HepG2 (cell line): ENCODE measurements at regions not wholly inside any gene's neighbourhood (a gene's known extent, or its start where the extent isn't known, plus 50 kb on each side); places are given as distances from the start of the nearest gene placed in this dataset.

ENCODE experiments used
- ATAC-seq: fragments of 200-7000 bp; cut with Tn5 transposase; 3 replicates; pipeline ENCODE4 v1.9.1; 2020; ENCODE audit warnings: mild to moderate bottlenecking, moderate library complexity
- BruUV-seq: library from RNA; stranded (reverse); fragments of 400-500 nt; replicated peaks from 2 replicates; lab custom pipeline; 2021; lab: Mats Ljungman, UMichigan
- CTCF ChIA-PET: fragments of 300-600 bp; formaldehyde crosslinking; extraction: SDS; loops from one replicate; lab custom pipeline; 2021; ENCODE audit warnings: low total read pairs, inconsistent platforms, low intra/inter-chr PET ratio; lab: Yijun Ruan, JAX
- POLR2A ChIA-PET: fragments of 350-600 bp; sonication (Branson Sonifier 250); formaldehyde crosslinking; loops from one replicate; lab custom pipeline; 2020; ENCODE audit warnings: antibody characterized with exemption, inconsistent platforms; lab: Yijun Ruan, JAX
- DNase-seq: peaks from one replicate; pipeline ENCODE4 v3.0.0-alpha.2; 2015; ENCODE audit warnings: low spot score
- FAIRE-seq: peaks from 3 replicates; lab custom pipeline; 2011; peaks lifted over from hg19 to GRCh38; lab: Jason Lieb, UNC
- H2AFZ ChIP-seq: one replicate; pipeline ENCODE4 v1.6.1; 2011; ENCODE audit warnings: low read length, inconsistent platforms
- H3K27ac ChIP-seq: fragments of 300-600 bp; 3 replicates; pipeline ENCODE4 v1.8.0; 2011; ENCODE audit warnings: mixed run types, mild to moderate bottlenecking, mixed read lengths, low read length, inconsistent platforms; ENCODE audit not compliant: insufficient read depth; ENCODE audit errors: extremely low read length
- H3K27me3 ChIP-seq, 2 experiments: fragments of 200-600 bp in 1 of 2; 2 replicates in 1 of 2; 3 replicates in 1 of 2; pipeline versions ENCODE4 v1.6.0 to v1.8.0; 2011; ENCODE audit warnings: low read length in 2 of 2, mild to moderate bottlenecking in 2 of 2, moderate library complexity in 2 of 2, inconsistent platforms in 1 of 2; ENCODE audit not compliant: insufficient read depth in 2 of 2, control insufficient read depth in 1 of 2
- H3K36me3 ChIP-seq, 2 experiments: fragments of 200-600 bp in 1 of 2; replicated peaks in 1 of 2; 2 replicates in 1 of 2; 3 replicates in 1 of 2; pipeline versions ENCODE4 v1.5.1 to v1.8.0; 2011; ENCODE audit warnings: low read length in 2 of 2, inconsistent platforms in 1 of 2; ENCODE audit not compliant: insufficient read depth in 2 of 2, control insufficient read depth in 1 of 2
- H3K4me1 ChIP-seq: 2 replicates; pipeline ENCODE4 v1.5.1; 2012; ENCODE audit warnings: low read length, inconsistent platforms; ENCODE audit not compliant: insufficient read depth
- H3K4me2 ChIP-seq: 2 replicates; pipeline ENCODE4 v1.6.0; 2011; ENCODE audit warnings: low read depth, low read length, inconsistent platforms
- H3K4me3 ChIP-seq, 3 experiments: fragments of 200-600 bp in 1 of 3; sonication (generic), shearing (Covaris generic) in 1 of 3; replicated peaks in 1 of 3; 2 replicates each; pipeline ENCODE4 v1.5.1; 2011 to 2016; ENCODE audit warnings: low read length in 3 of 3, inconsistent platforms in 2 of 3, low read depth in 2 of 3, mild to moderate bottlenecking in 2 of 3, control low read depth in 1 of 3, mixed read lengths in 1 of 3; ENCODE audit not compliant: insufficient read depth in 1 of 3
- H3K79me2 ChIP-seq: one replicate; pipeline ENCODE4 v1.6.1; 2011; ENCODE audit warnings: low read length, inconsistent platforms; ENCODE audit not compliant: insufficient read depth
- H3K9ac ChIP-seq: 2 replicates; pipeline ENCODE4 v1.6.0; 2011; ENCODE audit warnings: mild to moderate bottlenecking, low read depth, low read length, inconsistent platforms; ENCODE audit not compliant: insufficient read depth
- H3K9me3 ChIP-seq: 2 replicates; pipeline ENCODE4 v1.5.1; 2012; ENCODE audit warnings: mild to moderate bottlenecking, low read length
- H4K20me1 ChIP-seq: 2 replicates; pipeline ENCODE4 v1.6.0; 2011; ENCODE audit warnings: inconsistent platforms, mild to moderate bottlenecking, low read length, moderate library complexity; ENCODE audit not compliant: insufficient read depth
- HOXD1 ChIP-seq: sonication (generic); formaldehyde crosslinking; IDR thresholded peaks from 2 replicates; pipeline ENCODE4 v1.5.0; 2020; ENCODE audit warnings: missing genetic modification reagents
- KLF16 ChIP-seq, 2 experiments: sonication (generic) in 1 of 2; formaldehyde crosslinking in 1 of 2; IDR thresholded peaks; 2 replicates each; pipeline versions ENCODE4 v1.6.1 to v1.8.0; 2016 to 2023; ENCODE audit warnings: missing genetic modification reagents in 2 of 2, missing compliant biosample characterization in 1 of 2
- SMARCC2 ChIP-seq: fragments of 450-650 bp; IDR thresholded peaks from 2 replicates; pipeline ENCODE4 v1.6.1; 2017; ENCODE audit warnings: antibody characterized with exemption, mild to moderate bottlenecking
- STAG1 ChIP-seq: sonication (generic); formaldehyde crosslinking; IDR thresholded peaks from 2 replicates; pipeline ENCODE4 v1.4.0; 2020; ENCODE audit warnings: missing genetic modification reagents
- ZNF225 ChIP-seq: sonication (generic); formaldehyde crosslinking; IDR thresholded peaks from 2 replicates; pipeline ENCODE4 v1.4.0; 2020; ENCODE audit warnings: mild to moderate bottlenecking, missing genetic modification reagents
- WGBS: methylation state at CpG from one replicate; pipeline ENCODE4 v1.1.6; 2017; ENCODE audit warnings: low lambda C conversion rate; 5-methylcytosine and 5-hydroxymethylcytosine counted together
- in situ Hi-C: cut with HindIII; loops from 2 replicates; pipeline ENCODE4 v1.10.0; 2017; ENCODE audit warnings: low pct_unique_long_range_greater_than_20kb; ENCODE audit not compliant: extremely low pct_ligation_motif_present
- intact Hi-C: fragments of 100-400 bp; cut with micrococcal nuclease; formaldehyde crosslinking; loops from one replicate; pipeline ENCODE4 v1.10.0; 2022; ENCODE audit not compliant: unreplicated experiment
- TF ChIP-seq, protein P1 (sequence below): sonication (generic); formaldehyde crosslinking; IDR thresholded peaks from 2 replicates; pipeline ENCODE4 v1.9.0; 2021; ENCODE audit warnings: missing genetic modification reagents, mild to moderate bottlenecking, borderline replicate concordance
- TF ChIP-seq, protein P2 (sequence below): sonication (generic); formaldehyde crosslinking; IDR thresholded peaks from 2 replicates; pipeline ENCODE4 v1.5.1; 2020; ENCODE audit warnings: missing genetic modification reagents, mild to moderate bottlenecking, borderline replicate concordance
- TF ChIP-seq, protein P3 (sequence below): sonication (generic); formaldehyde crosslinking; IDR thresholded peaks from 2 replicates; pipeline ENCODE4 v1.5.1; 2020; ENCODE audit warnings: mild to moderate bottlenecking, moderate library complexity, missing genetic modification reagents
- TF ChIP-seq, protein P4 (sequence below): sonication (generic); formaldehyde crosslinking; IDR thresholded peaks from 2 replicates; pipeline ENCODE4 v1.4.0; 2020; ENCODE audit warnings: missing genetic modification reagents
- TF ChIP-seq, protein P5 (sequence below): sonication (generic); formaldehyde crosslinking; IDR thresholded peaks from 2 replicates; pipeline ENCODE4 v1.5.1; 2020; ENCODE audit warnings: mild to moderate bottlenecking, missing genetic modification reagents, moderate library complexity
- TF ChIP-seq, protein P6 (sequence below): sonication (generic); formaldehyde crosslinking; IDR thresholded peaks from 2 replicates; pipeline ENCODE4 v1.5.0; 2020; ENCODE audit warnings: mild to moderate bottlenecking, missing genetic modification reagents

DNA sequence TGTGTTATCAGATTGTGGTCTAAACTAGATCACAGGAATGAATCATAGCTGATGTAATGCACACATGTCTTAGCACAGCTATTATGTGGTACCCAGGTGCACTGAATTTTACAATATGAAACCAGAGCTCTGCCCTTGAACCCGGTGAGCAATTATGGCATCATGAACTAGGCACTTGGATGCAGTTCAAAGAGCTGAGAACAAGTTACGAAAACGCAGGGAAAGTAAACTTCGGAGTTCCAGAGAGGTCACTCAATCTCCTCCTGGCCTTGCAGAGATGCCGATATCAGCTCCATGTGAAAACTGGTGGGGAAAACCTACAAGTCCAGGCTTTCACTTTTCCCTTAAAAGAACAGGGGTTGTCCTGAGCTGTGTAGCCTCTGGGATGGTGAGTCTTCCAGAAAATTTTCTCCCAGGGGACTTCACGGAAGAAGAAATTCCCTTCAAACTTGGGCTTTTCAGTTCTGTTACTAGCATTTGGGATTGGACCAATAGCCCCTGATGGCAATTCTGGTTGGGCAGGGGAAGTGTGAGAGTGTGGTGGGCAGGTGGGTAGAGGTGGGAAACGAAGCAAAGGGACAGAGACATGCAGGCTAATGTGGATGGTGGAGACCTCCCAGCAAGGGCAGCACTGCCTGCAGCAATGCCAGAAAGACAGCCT, 71.1 kb upstream of the SH3BP4 start:
- DNase-seq: peak; percentile 99
- intact Hi-C loops (loop anchor here (1.0 to 5.0 kb wide), 10 partner anchors 34 to 330 kb away; no protein-coding TSS in a partner anchor), in situ Hi-C loops (loop anchor here (10.0 kb wide), 1 partner anchor 326 kb away; no protein-coding TSS in a partner anchor)
- Histone ChIP-seq H3K27ac (peak overlapping the region; percentile 84), H2AFZ (no peak overlapping the region), H3K4me3 (peak overlapping the region; percentile 26 to 64 (median 38)), H3K4me2 (peak overlapping the region; percentile 89), H3K9me3 (peaks cover 16% of the 10 kb centered on the region), H3K27me3 (no peaks in the 10 kb centered on the region), H3K79me2 (no peaks in the 10 kb centered on the region), H3K36me3 (no peaks in the 10 kb centered on the region), H4K20me1 (no peaks in the 10 kb centered on the region), H3K4me1 (peaks cover 66% of the 10 kb centered on the region), H3K9ac (peak overlapping the region; percentile 71)
- no TSS peak for BruUV-seq
- peak; percentile 76 for ATAC-seq
- ChIA-PET CTCF (interaction anchor here (1.5 kb wide), 1 partner anchor 175 kb away, joined by 6 read pairs; no protein-coding TSS in a partner anchor), POLR2A (interaction anchor here (0.6 to 4.0 kb wide), 40 partner anchors 12 to 327 kb away, joined by 3 to 72 read pairs (median 10); partner anchors contain the start of gene SH3BP4)
- FAIRE-seq: peak; percentile 89
- WGBS: 4% methylated on average over 7 of the region's 7 CpGs
- TF ChIP-seq, protein P1, sequence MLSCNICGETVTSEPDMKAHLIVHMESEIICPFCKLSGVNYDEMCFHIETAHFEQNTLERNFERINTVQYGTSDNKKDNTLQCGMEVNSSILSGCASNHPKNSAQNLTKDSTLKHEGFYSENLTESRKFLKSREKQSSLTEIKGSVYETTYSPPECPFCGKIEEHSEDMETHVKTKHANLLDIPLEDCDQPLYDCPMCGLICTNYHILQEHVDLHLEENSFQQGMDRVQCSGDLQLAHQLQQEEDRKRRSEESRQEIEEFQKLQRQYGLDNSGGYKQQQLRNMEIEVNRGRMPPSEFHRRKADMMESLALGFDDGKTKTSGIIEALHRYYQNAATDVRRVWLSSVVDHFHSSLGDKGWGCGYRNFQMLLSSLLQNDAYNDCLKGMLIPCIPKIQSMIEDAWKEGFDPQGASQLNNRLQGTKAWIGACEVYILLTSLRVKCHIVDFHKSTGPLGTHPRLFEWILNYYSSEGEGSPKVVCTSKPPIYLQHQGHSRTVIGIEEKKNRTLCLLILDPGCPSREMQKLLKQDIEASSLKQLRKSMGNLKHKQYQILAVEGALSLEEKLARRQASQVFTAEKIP: no peak
- TF ChIP-seq, protein P2, sequence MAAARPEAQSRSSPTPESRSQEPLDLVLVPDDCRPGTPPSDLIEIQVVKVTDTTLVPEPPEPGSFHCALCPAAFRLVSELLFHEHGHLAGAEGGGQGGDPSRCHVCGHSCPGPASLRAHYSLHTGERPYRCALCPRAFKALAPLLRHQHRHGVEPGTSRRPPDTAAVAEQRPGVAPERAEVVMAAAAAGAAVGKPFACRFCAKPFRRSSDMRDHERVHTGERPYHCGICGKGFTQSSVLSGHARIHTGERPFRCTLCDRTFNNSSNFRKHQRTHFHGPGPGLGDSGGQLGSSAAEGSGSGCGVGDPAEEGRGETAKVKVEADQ (CRISPR knock-in tag): peak; percentile 93
- TF ChIP-seq, protein P3, sequence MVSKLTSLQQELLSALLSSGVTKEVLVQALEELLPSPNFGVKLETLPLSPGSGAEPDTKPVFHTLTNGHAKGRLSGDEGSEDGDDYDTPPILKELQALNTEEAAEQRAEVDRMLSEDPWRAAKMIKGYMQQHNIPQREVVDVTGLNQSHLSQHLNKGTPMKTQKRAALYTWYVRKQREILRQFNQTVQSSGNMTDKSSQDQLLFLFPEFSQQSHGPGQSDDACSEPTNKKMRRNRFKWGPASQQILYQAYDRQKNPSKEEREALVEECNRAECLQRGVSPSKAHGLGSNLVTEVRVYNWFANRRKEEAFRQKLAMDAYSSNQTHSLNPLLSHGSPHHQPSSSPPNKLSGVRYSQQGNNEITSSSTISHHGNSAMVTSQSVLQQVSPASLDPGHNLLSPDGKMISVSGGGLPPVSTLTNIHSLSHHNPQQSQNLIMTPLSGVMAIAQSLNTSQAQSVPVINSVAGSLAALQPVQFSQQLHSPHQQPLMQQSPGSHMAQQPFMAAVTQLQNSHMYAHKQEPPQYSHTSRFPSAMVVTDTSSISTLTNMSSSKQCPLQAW: peak; percentile 95
- TF ChIP-seq STAG1 (peak; percentile 67), HOXD1 (CRISPR knock-in tag) (peak; percentile 89), KLF16 (CRISPR knock-in tag; IDR thresholded peaks at IDR 0.05) (peak in 1 of 2 experiments; percentile 92; a peak in 2 of 4 replicates), ZNF225 (CRISPR knock-in tag) (no peak; the same call in 1 of the 2 replicates), SMARCC2 (0 out of 2 replicates have a peak, but pooled peaks have one; percentile 47)
- TF ChIP-seq, protein P4, sequence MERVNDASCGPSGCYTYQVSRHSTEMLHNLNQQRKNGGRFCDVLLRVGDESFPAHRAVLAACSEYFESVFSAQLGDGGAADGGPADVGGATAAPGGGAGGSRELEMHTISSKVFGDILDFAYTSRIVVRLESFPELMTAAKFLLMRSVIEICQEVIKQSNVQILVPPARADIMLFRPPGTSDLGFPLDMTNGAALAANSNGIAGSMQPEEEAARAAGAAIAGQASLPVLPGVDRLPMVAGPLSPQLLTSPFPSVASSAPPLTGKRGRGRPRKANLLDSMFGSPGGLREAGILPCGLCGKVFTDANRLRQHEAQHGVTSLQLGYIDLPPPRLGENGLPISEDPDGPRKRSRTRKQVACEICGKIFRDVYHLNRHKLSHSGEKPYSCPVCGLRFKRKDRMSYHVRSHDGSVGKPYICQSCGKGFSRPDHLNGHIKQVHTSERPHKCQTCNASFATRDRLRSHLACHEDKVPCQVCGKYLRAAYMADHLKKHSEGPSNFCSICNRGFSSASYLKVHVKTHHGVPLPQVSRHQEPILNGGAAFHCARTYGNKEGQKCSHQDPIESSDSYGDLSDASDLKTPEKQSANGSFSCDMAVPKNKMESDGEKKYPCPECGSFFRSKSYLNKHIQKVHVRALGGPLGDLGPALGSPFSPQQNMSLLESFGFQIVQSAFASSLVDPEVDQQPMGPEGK (CRISPR knock-in tag): peak; percentile 88
- TF ChIP-seq, protein P5, sequence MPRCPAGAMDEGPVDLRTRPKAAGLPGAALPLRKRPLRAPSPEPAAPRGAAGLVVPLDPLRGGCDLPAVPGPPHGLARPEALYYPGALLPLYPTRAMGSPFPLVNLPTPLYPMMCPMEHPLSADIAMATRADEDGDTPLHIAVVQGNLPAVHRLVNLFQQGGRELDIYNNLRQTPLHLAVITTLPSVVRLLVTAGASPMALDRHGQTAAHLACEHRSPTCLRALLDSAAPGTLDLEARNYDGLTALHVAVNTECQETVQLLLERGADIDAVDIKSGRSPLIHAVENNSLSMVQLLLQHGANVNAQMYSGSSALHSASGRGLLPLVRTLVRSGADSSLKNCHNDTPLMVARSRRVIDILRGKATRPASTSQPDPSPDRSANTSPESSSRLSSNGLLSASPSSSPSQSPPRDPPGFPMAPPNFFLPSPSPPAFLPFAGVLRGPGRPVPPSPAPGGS (CRISPR knock-in tag): peak; percentile 68; the same call in 1 of the 2 replicates
- TF ChIP-seq, protein P6, sequence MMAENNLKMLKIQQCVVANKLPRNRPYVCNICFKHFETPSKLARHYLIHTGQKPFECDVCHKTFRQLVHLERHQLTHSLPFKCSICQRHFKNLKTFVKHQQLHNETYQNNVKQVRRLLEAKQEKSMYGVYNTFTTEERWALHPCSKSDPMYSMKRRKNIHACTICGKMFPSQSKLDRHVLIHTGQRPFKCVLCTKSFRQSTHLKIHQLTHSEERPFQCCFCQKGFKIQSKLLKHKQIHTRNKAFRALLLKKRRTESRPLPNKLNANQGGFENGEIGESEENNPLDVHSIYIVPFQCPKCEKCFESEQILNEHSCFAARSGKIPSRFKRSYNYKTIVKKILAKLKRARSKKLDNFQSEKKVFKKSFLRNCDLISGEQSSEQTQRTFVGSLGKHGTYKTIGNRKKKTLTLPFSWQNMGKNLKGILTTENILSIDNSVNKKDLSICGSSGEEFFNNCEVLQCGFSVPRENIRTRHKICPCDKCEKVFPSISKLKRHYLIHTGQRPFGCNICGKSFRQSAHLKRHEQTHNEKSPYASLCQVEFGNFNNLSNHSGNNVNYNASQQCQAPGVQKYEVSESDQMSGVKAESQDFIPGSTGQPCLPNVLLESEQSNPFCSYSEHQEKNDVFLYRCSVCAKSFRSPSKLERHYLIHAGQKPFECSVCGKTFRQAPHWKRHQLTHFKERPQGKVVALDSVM (CRISPR knock-in tag): 0 out of 2 replicates have a peak, but pooled peaks have one; percentile 57
